ENCODE measurements at regions not wholly inside any gene's neighbourhood (a gene's known extent, or its start where the extent isn't known, plus 50 kb on each side); places are given as distances from the start of the nearest gene placed in this dataset.
A peak's percentile ranks its signal among the peaks of the same experiment; 100 is the strongest.

DNA sequence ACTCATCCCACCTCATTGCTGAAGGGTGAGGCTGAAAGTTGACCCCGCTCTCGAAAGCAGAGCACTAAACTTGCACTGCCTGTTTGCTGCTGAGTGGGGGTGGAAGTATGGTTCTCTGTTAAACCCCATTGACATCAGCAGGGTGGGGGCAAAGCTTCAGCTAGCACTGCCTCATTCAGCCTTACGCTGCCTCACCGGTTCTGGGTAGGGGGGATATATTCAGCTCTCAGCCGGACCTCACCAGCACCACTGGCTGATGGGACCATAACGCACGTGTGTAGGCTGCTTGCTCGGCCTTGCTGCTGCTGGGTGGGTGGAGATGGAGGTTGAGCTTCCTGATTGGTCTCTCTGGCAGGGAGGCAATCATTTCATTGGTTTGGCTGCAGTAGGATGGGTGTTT lies 265.7 kb upstream of the RTL1 start:
- TF ChIP-seq, protein P1, sequence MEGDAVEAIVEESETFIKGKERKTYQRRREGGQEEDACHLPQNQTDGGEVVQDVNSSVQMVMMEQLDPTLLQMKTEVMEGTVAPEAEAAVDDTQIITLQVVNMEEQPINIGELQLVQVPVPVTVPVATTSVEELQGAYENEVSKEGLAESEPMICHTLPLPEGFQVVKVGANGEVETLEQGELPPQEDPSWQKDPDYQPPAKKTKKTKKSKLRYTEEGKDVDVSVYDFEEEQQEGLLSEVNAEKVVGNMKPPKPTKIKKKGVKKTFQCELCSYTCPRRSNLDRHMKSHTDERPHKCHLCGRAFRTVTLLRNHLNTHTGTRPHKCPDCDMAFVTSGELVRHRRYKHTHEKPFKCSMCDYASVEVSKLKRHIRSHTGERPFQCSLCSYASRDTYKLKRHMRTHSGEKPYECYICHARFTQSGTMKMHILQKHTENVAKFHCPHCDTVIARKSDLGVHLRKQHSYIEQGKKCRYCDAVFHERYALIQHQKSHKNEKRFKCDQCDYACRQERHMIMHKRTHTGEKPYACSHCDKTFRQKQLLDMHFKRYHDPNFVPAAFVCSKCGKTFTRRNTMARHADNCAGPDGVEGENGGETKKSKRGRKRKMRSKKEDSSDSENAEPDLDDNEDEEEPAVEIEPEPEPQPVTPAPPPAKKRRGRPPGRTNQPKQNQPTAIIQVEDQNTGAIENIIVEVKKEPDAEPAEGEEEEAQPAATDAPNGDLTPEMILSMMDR (IDR thresholded peaks at IDR 0.05), result no peak
- TF ChIP-seq POLR2A (IDR thresholded peaks at IDR 0.05), result no peak
- 71 to 86% methylated on average over 7 to 8 of the region's 8 CpGs for WGBS, 2 donors
- H3K4me3 ChIP-seq (ENCODE audit: low read depth, poor library complexity, severe bottlenecking), result no peak overlapping the region
- no peak for DNase-seq (ENCODE audit: low spot score in 2 of 2)
- intact Hi-C loops (cut with DNase I; ENCODE audit: low total_unique reads), result no loop called here

GRCh38 chr14:101171650-101172049 lies 268.1 kb upstream of the RTL1 start:
- TF ChIP-seq, protein P1 (IDR thresholded peaks at IDR 0.05), result no peak
- TF ChIP-seq POLR2A (IDR thresholded peaks at IDR 0.05), result no peak
- 90 to 92% methylated on average over 5 of the region's 5 CpGs for WGBS, 2 donors
- DNase-seq (ENCODE audit: low spot score in 2 of 2), result no peak
- intact Hi-C loops (cut with DNase I; ENCODE audit: low total_unique reads), result no loop called here
- no peak overlapping the region for H3K4me3 ChIP-seq (ENCODE audit: low read depth, poor library complexity, severe bottlenecking)

DNA sequence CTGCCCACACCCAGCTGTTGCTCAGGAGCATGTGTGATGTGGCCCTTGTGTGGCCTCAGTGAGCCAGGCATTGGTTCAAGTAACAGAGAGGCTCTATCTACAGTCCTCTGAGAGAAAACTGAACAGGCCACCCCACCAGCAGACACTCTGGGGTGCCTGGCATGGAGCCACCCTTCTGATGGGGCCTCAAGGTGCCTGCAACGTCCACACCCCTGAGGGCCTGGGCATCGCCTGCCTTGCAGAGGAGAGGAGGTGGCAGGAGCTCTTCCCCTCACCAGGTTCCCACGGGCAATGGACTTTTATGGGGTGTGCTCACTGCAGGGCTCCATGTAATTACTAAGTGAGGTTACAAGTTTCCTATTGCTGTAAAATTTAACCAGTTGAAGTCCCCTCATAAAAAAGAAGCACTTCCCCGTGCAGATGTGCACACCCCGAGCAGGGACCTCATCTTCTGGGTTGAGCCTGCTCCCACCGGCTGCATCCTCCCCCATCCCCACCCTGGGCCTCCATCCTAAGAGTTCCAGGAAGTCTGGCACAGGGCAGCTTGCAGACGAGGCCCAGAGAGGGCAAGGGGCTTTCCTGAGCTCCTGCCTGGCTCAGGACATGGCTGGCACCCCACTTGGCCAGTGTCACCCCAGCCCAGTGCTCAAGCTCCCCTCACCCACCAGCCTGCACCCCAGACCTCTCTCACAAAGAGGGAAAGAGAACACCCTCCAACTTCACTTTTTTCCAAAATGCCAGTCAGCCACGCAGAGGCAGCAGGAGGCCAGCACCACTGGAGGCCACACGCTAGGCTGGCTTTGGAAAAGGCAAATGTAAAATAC lies 270.4 kb upstream of the RTL1 start:
- intact Hi-C loops (cut with DNase I; ENCODE audit: low total_unique reads), result no loop called here
- no peak for TF ChIP-seq POLR2A (IDR thresholded peaks at IDR 0.05)
- TF ChIP-seq, protein P1 (IDR thresholded peaks at IDR 0.05), result no peak
- no peak overlapping the region for H3K4me3 ChIP-seq (ENCODE audit: low read depth, poor library complexity, severe bottlenecking)
- 64 to 73% methylated on average over 8 to 9 of the region's 9 CpGs for WGBS, 2 donors
- DNase-seq (ENCODE audit: low spot score in 2 of 2), result peak in 1 of 2 donors; percentile 60

- TF ChIP-seq, protein P1 (IDR thresholded peaks at IDR 0.05), result no peak
- TF ChIP-seq POLR2A (IDR thresholded peaks at IDR 0.05), result no peak
- intact Hi-C loops (cut with DNase I; ENCODE audit: low total_unique reads), result no loop called here
- H3K4me3 ChIP-seq (ENCODE audit: low read depth, poor library complexity, severe bottlenecking), result no peak overlapping the region
- WGBS, 2 donors, result 79 to 83% methylated on average over 12 of the region's 12 CpGs
- peak in 1 of 2 donors; percentile 69 for DNase-seq (ENCODE audit: low spot score in 2 of 2)
Measured at GRCh38 chr14:101174522-101174838, 271.0 kb upstream of the RTL1 start.

DNA sequence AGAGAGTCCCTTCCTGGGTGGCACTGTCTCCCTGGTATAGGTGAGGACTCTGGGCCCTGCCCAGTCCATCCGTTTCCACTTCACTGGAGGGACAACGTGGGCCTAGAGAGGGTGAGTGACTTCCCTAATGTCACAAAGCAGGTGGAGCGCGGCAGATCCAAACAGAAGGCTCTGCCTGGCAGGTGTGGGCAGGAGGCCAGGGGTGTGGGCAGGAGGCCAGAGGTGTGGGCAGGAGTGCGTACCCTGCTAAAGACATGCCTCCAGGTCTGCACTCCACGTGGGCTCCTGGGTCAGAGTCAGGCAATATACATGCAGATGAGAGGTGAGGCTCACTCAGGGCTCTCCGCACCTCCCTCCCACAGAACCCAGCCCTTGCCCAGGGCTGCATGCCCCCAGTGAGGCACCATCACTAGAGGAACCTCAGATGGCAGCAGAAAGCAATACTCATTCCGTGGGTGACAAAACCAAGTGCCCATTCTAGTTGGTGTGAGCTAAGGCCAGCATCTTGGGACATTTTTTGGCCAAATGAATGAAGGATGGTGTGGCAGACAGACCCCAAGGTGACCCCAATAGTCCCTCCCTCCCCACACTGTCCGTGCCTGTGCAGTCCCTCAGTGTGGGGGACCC lies 271.6 kb upstream of the RTL1 start:
- no peak overlapping the region for H3K4me3 ChIP-seq (ENCODE audit: low read depth, poor library complexity, severe bottlenecking)
- 63 to 75% methylated on average over 9 of the region's 9 CpGs for WGBS, 2 donors
- DNase-seq (ENCODE audit: low spot score in 2 of 2), result peak in 1 of 2 donors; percentile 76
- intact Hi-C loops (cut with DNase I; ENCODE audit: low total_unique reads), result no loop called here
- TF ChIP-seq, protein P1 (IDR thresholded peaks at IDR 0.05), result no peak
- TF ChIP-seq POLR2A (IDR thresholded peaks at IDR 0.05), result no peak
